IMR-90 (cell line): ENCODE measurements at regions not wholly inside any gene's neighbourhood (a gene's known extent, or its start where the extent isn't known, plus 50 kb on each side); places are given as distances from the start of the nearest gene placed in this dataset.

Experiments used
- ATAC-seq: fragments of 200-7000 bp; cut with Tn5 transposase; 2 replicates; pipeline ENCODE4 v1.9.1; 2020; ENCODE audit warnings: low read depth, mild to moderate bottlenecking, moderate library complexity
- BruUV-seq: library from RNA; stranded (reverse); fragments of 400-500 nt; replicated peaks from 2 replicates; lab custom pipeline; 2021; lab: Mats Ljungman, UMichigan
- CTCF ChIA-PET: fragments of 300-600 bp; formaldehyde crosslinking; extraction: SDS; loops from one replicate; lab custom pipeline; 2021; ENCODE audit warnings: antibody characterized with exemption; lab: Yijun Ruan, JAX
- POLR2A ChIA-PET: fragments of 300-600 bp; sonication (Branson Sonifier 250); formaldehyde crosslinking; loops from one replicate; lab custom pipeline; 2022; ENCODE audit warnings: antibody characterized with exemption; ENCODE audit not compliant: unreplicated experiment; lab: Charles Lee
- DNase-seq: peaks from one replicate; pipeline ENCODE4 v3.0.0; 2013
- H2AFZ ChIP-seq: replicated peaks from 2 replicates; pipeline ENCODE3; 2013; ENCODE audit warnings: low read length, mild to moderate bottlenecking; ENCODE audit not compliant: poor library complexity
- H2AK5ac ChIP-seq: 2 replicates; pipeline ENCODE4 v1.6.1; 2013; ENCODE audit warnings: low read depth, low read length, inconsistent platforms
- H2AK9ac ChIP-seq: replicated peaks from 2 replicates; pipeline ENCODE3; 2013; ENCODE audit warnings: mild to moderate bottlenecking, low read depth, low read length, moderate library complexity; ENCODE audit not compliant: poor library complexity
- H2BK120ac ChIP-seq: 2 replicates; pipeline ENCODE4 v1.6.1; 2013; ENCODE audit warnings: low read depth, low read length, inconsistent platforms
- H2BK15ac ChIP-seq: 3 replicates; pipeline ENCODE4 v1.6.1; 2013; ENCODE audit warnings: low read depth, low read length, inconsistent platforms
- H2BK20ac ChIP-seq: 2 replicates; pipeline ENCODE4 v1.6.1; 2013; ENCODE audit warnings: low read depth, mild to moderate bottlenecking, inconsistent platforms, low read length, moderate library complexity
- H2BK5ac ChIP-seq: 2 replicates; pipeline ENCODE4 v1.6.1; 2013; ENCODE audit warnings: mild to moderate bottlenecking, low read depth, low read length, inconsistent platforms; ENCODE audit not compliant: poor library complexity, severe bottlenecking
- H3K14ac ChIP-seq: replicated peaks from 2 replicates; pipeline ENCODE4 v1.6.1; 2013; ENCODE audit warnings: low read depth, low read length, inconsistent platforms
- H3K18ac ChIP-seq: 2 replicates; pipeline ENCODE4 v1.6.1; 2013; ENCODE audit warnings: low read depth, low read length, control low read depth
- H3K23ac ChIP-seq: 2 replicates; pipeline ENCODE4 v1.6.1; 2013; ENCODE audit warnings: low read depth, low read length, inconsistent platforms
- H3K27ac ChIP-seq: 2 replicates; pipeline ENCODE4 v1.5.1; 2013; ENCODE audit warnings: mild to moderate bottlenecking, control low read depth, low read length; ENCODE audit not compliant: insufficient read depth
- H3K27me3 ChIP-seq: 2 replicates; pipeline ENCODE4 v1.6.1; 2013; ENCODE audit warnings: low read length; ENCODE audit not compliant: control insufficient read depth, insufficient read depth
- H3K36me3 ChIP-seq: 2 replicates; pipeline ENCODE4 v1.6.1; 2013; ENCODE audit warnings: low read length, mixed read lengths; ENCODE audit not compliant: control insufficient read depth, insufficient read depth
- H3K4ac ChIP-seq: 2 replicates; pipeline ENCODE4 v1.6.1; 2013; ENCODE audit warnings: low read depth, low read length, inconsistent platforms
- H3K4me1 ChIP-seq: 2 replicates; pipeline ENCODE4 v1.6.1; 2013; ENCODE audit warnings: low read length, mixed read lengths; ENCODE audit not compliant: control insufficient read depth, insufficient read depth
- H3K4me2 ChIP-seq: 2 replicates; pipeline ENCODE4 v1.6.1; 2013; ENCODE audit warnings: low read depth, mild to moderate bottlenecking, control low read depth, low read length, moderate library complexity
- H3K4me3 ChIP-seq: 2 replicates; pipeline ENCODE4 v1.5.1; 2013; ENCODE audit warnings: low read depth, mild to moderate bottlenecking, control low read depth, low read length, moderate library complexity; ENCODE audit not compliant: insufficient read depth
- H3K56ac ChIP-seq: 2 replicates; pipeline ENCODE4 v1.6.1; 2013; ENCODE audit warnings: low read length, inconsistent platforms; ENCODE audit not compliant: insufficient read depth; ENCODE audit errors: extremely low read depth
- H3K79me1 ChIP-seq, 2 experiments: 2 replicates each; pipeline ENCODE4 v1.6.1; 2013; ENCODE audit warnings: low read length in 2 of 2, inconsistent platforms in 1 of 2, low read depth in 1 of 2
- H3K9ac ChIP-seq: 2 replicates; pipeline ENCODE4 v1.6.1; 2013; ENCODE audit warnings: low read depth, low read length, control low read depth
- H3K9me1 ChIP-seq: 2 replicates; pipeline ENCODE4 v1.6.1; 2013; ENCODE audit warnings: low read length, inconsistent platforms; ENCODE audit not compliant: insufficient read depth
- H3K9me3 ChIP-seq: 2 replicates; pipeline ENCODE4 v1.6.1; 2013; ENCODE audit warnings: low read length; ENCODE audit not compliant: control insufficient read depth, insufficient read depth
- H4K20me1 ChIP-seq: 2 replicates; pipeline ENCODE4 v1.6.1; 2013; ENCODE audit warnings: low read length, inconsistent platforms; ENCODE audit not compliant: insufficient read depth
- H4K5ac ChIP-seq: 2 replicates; pipeline ENCODE4 v1.6.1; 2013; ENCODE audit warnings: mild to moderate bottlenecking, low read depth, low read length, control low read depth
- H4K8ac ChIP-seq, 2 experiments: 2 replicates each; pipeline ENCODE4 v1.6.1; 2013; ENCODE audit warnings: low read depth in 2 of 2, low read length in 2 of 2, control low read depth in 1 of 2, inconsistent platforms in 1 of 2
- H4K91ac ChIP-seq: 2 replicates; pipeline ENCODE4 v1.6.1; 2013; ENCODE audit warnings: low read depth, low read length, inconsistent platforms; ENCODE audit not compliant: insufficient read depth
- CEBPB ChIP-seq: IDR thresholded peaks from 2 replicates; pipeline ENCODE4 v1.6.1; 2012; ENCODE audit warnings: low read depth, low read length, improper control_type of control experiment
- SMC3 ChIP-seq: fragments of 150-350 bp; IDR thresholded peaks from 2 replicates; pipeline ENCODE4 v1.6.1; 2016; ENCODE audit warnings: low read depth, mild to moderate bottlenecking, antibody characterized with exemption, low read length, moderate library complexity
- WGBS, 2 experiments: methylation state at CpG; one replicate each; pipeline versions ENCODE4 v1.1.5 to v1.1.7; 2013; ENCODE audit warnings: missing lambda C conversion rate in 2 of 2; ENCODE audit not compliant: insufficient read length in 1 of 2; ENCODE audit errors: extremely low coverage in 2 of 2; 5-methylcytosine and 5-hydroxymethylcytosine counted together
- dilution Hi-C: fragments of 300-500 bp; cut with HindIII; formaldehyde crosslinking; loops from one replicate; pipeline ENCODE4 v1.14.3; 2018; ENCODE audit warnings: low sequenced_read_pairs; ENCODE audit not compliant: unreplicated experiment
- in situ Hi-C: fragments of 300-500 bp; cut with MboI; formaldehyde crosslinking; loops from 3 replicates; pipeline ENCODE4 v1.14.3; 2019; ENCODE audit warnings: low sequenced_read_pairs, inconsistent platforms, mixed read lengths
- intact Hi-C: fragments of 100-400 bp; cut with micrococcal nuclease; formaldehyde crosslinking; loops from 2 replicates; pipeline ENCODE4 v1.10.0; 2022

GRCh38 chr3:63089007-63089750 lies 188.9 kb upstream of the SYNPR start:
- no peaks in the 10 kb centered on the region for H3K79me1 ChIP-seq
- H4K8ac ChIP-seq, result no peak overlapping the region
- H2BK5ac ChIP-seq, result no peak overlapping the region
- no peak overlapping the region for H3K9ac ChIP-seq
- H3K36me3 ChIP-seq, result no peaks in the 10 kb centered on the region
- H3K4ac ChIP-seq, result no peak overlapping the region
- H4K20me1 ChIP-seq, result no peaks in the 10 kb centered on the region
- no peak overlapping the region for H2BK120ac ChIP-seq
- in situ Hi-C loops (no loop called here), dilution Hi-C loops (no loop called here), intact Hi-C loops (no loop called here)
- no peak overlapping the region for H3K4me2 ChIP-seq
- CTCF ChIA-PET, result interaction anchor here (0.7 kb wide), 1 partner anchor 13 kb away, joined by 5 read pairs; no protein-coding TSS in a partner anchor
- H2AK5ac ChIP-seq, result no peak overlapping the region
- H2AK9ac ChIP-seq, result no peak overlapping the region
- H3K4me3 ChIP-seq, result no peak overlapping the region
- POLR2A ChIA-PET, result no interaction called here
- no peak overlapping the region for H4K5ac ChIP-seq
- ATAC-seq, result no peak
- no peak for DNase-seq
- H3K18ac ChIP-seq, result no peak overlapping the region
- WGBS, 2 experiments, result no CpG with 5 or more reads among the region's 6 CpGs
- H3K4me1 ChIP-seq, result no peaks in the 10 kb centered on the region
- H3K14ac ChIP-seq, result no peak overlapping the region
- no peak overlapping the region for H3K27ac ChIP-seq
- H4K91ac ChIP-seq, result no peak overlapping the region
- no peak for TF ChIP-seq SMC3
- TF ChIP-seq CEBPB, result peak; percentile 46; the same call in 1 of the 2 replicates
- no peak overlapping the region for H3K56ac ChIP-seq
- H3K27me3 ChIP-seq, result no peaks in the 10 kb centered on the region
- no peak overlapping the region for H3K23ac ChIP-seq
- no peak overlapping the region for H2AFZ ChIP-seq
- peaks cover 2% of the 10 kb centered on the region for H3K9me3 ChIP-seq
- H2BK15ac ChIP-seq, result no peak overlapping the region
- H3K9me1 ChIP-seq, result no peaks in the 10 kb centered on the region
- H2BK20ac ChIP-seq, result no peak overlapping the region
- BruUV-seq, result no TSS peak
